HEK293 (cell line): ENCODE measurements at regions not wholly inside any gene's neighbourhood (a gene's known extent, or its start where the extent isn't known, plus 50 kb on each side); places are given as distances from the start of the nearest gene placed in this dataset.

ENCODE experiments used
- CTCF ChIA-PET: fragments of 350-600 bp; formaldehyde crosslinking; extraction: SDS; loops from one replicate; lab custom pipeline; 2021; ENCODE audit warnings: antibody characterized with exemption; lab: Yijun Ruan, JAX
- POLR2A ChIA-PET: fragments of 300-600 bp; formaldehyde crosslinking; extraction: SDS; loops from one replicate; lab custom pipeline; 2020; ENCODE audit warnings: antibody characterized with exemption, inconsistent platforms; lab: Yijun Ruan, JAX
- H3K27ac ChIP-seq: fragments of 200-500 bp; sonication (Bioruptor generic); 2 replicates; pipeline ENCODE4 v1.5.1; 2014; ENCODE audit warnings: low read depth, low read length, control low read depth, inconsistent platforms; ENCODE audit errors: extremely low read depth
- H3K36me3 ChIP-seq, 2 experiments: fragments of 200-500 bp in 1 of 2; sonication (Bioruptor generic) in 1 of 2; 1 replicate in 1 of 2; 2 replicates in 1 of 2; pipeline ENCODE4 v1.5.1; 2014 to 2017; ENCODE audit warnings: inconsistent platforms in 2 of 2, low read length in 2 of 2; ENCODE audit not compliant: control insufficient read depth in 2 of 2, insufficient read depth in 1 of 2
- H3K4me1 ChIP-seq: fragments of 200-500 bp; sonication (Bioruptor generic); 2 replicates; pipeline ENCODE4 v1.5.1; 2014; ENCODE audit warnings: mild to moderate bottlenecking, low read length, inconsistent platforms; ENCODE audit not compliant: control insufficient read depth, insufficient read depth
- H3K4me3 ChIP-seq: 2 replicates; pipeline ENCODE4 v1.5.1; 2011; ENCODE audit warnings: low read depth, mild to moderate bottlenecking, control low read depth, low read length, moderate library complexity
- H3K9me3 ChIP-seq: fragments of 200-500 bp; sonication (Bioruptor generic); 2 replicates; pipeline ENCODE4 v1.5.1; 2014; ENCODE audit warnings: low read depth, low read length, inconsistent platforms; ENCODE audit not compliant: control insufficient read depth, insufficient read depth
- GLI2 ChIP-seq: fragments of 450-650 bp; formaldehyde crosslinking; IDR thresholded peaks from 2 replicates; pipeline ENCODE4; 2017; ENCODE audit warnings: missing biosample characterization, missing genetic modification characterization, low read depth, borderline replicate concordance
- KLF1 ChIP-seq: fragments of 450-650 bp; formaldehyde crosslinking; IDR thresholded peaks from 2 replicates; pipeline ENCODE4 v1.5.1; 2016; ENCODE audit warnings: missing biosample characterization, missing genetic modification characterization
- KLF8 ChIP-seq: fragments of 450-650 bp; formaldehyde crosslinking; IDR thresholded peaks from 2 replicates; pipeline ENCODE4 v1.5.1; 2016; ENCODE audit warnings: missing biosample characterization, missing genetic modification characterization
- SCRT1 ChIP-seq: fragments of 450-650 bp; formaldehyde crosslinking; IDR thresholded peaks from 2 replicates; pipeline ENCODE4 v1.5.1; 2016; ENCODE audit warnings: missing biosample characterization, missing genetic modification characterization, borderline replicate concordance
- TCF7L2 ChIP-seq: IDR thresholded peaks from 2 replicates; pipeline ENCODE4 v1.6.1; 2011; ENCODE audit warnings: low read depth, mild to moderate bottlenecking, inconsistent platforms, low read length, moderate library complexity, borderline replicate concordance
- ZBTB48 ChIP-seq: fragments of 450-650 bp; formaldehyde crosslinking; IDR thresholded peaks from 2 replicates; pipeline ENCODE4 v1.5.1; 2016; ENCODE audit warnings: missing biosample characterization, missing genetic modification characterization
- ZFP3 ChIP-seq: fragments of 450-650 bp; formaldehyde crosslinking; IDR thresholded peaks from 2 replicates; pipeline ENCODE4 v1.5.1; 2016; ENCODE audit warnings: low read depth, missing biosample characterization, missing genetic modification characterization
- ZFP41 ChIP-seq: fragments of 450-650 bp; formaldehyde crosslinking; IDR thresholded peaks from 2 replicates; pipeline ENCODE4 v1.5.1; 2016; ENCODE audit warnings: missing biosample characterization, missing genetic modification characterization, borderline replicate concordance
- ZNF132 ChIP-seq: fragments of 450-650 bp; formaldehyde crosslinking; IDR thresholded peaks from 2 replicates; pipeline ENCODE4 v1.5.1; 2017; ENCODE audit warnings: missing biosample characterization, missing genetic modification characterization, borderline replicate concordance
- ZNF133 ChIP-seq: fragments of 450-650 bp; formaldehyde crosslinking; IDR thresholded peaks from 2 replicates; pipeline ENCODE4 v1.5.1; 2016; ENCODE audit warnings: missing biosample characterization, missing genetic modification characterization
- ZNF2 ChIP-seq: fragments of 450-650 bp; formaldehyde crosslinking; IDR thresholded peaks from 2 replicates; pipeline ENCODE4 v1.5.1; 2016; ENCODE audit warnings: missing biosample characterization, missing genetic modification characterization
- ZNF221 ChIP-seq: fragments of 450-650 bp; formaldehyde crosslinking; IDR thresholded peaks from 2 replicates; pipeline ENCODE4 v1.5.1; 2017; ENCODE audit warnings: missing biosample characterization, missing genetic modification characterization, borderline replicate concordance
- ZNF266 ChIP-seq: fragments of 450-650 bp; formaldehyde crosslinking; IDR thresholded peaks from 2 replicates; pipeline ENCODE4 v1.5.1; 2016; ENCODE audit warnings: missing biosample characterization, missing genetic modification characterization, low read depth
- ZNF280C ChIP-seq: fragments of 450-650 bp; formaldehyde crosslinking; IDR thresholded peaks from 2 replicates; pipeline ENCODE4 v1.5.1; 2016; ENCODE audit warnings: missing biosample characterization, missing genetic modification characterization
- ZNF341 ChIP-seq: fragments of 450-650 bp; formaldehyde crosslinking; IDR thresholded peaks from 2 replicates; pipeline ENCODE4; 2016; ENCODE audit warnings: low read depth, missing biosample characterization, missing genetic modification characterization
- ZNF398 ChIP-seq: fragments of 450-650 bp; formaldehyde crosslinking; IDR thresholded peaks from 2 replicates; pipeline ENCODE4 v1.5.1; 2017; ENCODE audit warnings: missing biosample characterization, missing genetic modification characterization
- ZNF426 ChIP-seq: fragments of 450-650 bp; formaldehyde crosslinking; IDR thresholded peaks from 2 replicates; pipeline ENCODE4 v1.5.1; 2017; ENCODE audit warnings: missing biosample characterization, missing genetic modification characterization, mild to moderate bottlenecking, inconsistent platforms, moderate library complexity
- ZNF473 ChIP-seq: fragments of 450-650 bp; formaldehyde crosslinking; IDR thresholded peaks from 2 replicates; pipeline ENCODE4 v1.5.1; 2017; ENCODE audit warnings: missing biosample characterization, missing genetic modification characterization
- ZNF48 ChIP-seq: fragments of 450-650 bp; formaldehyde crosslinking; IDR thresholded peaks from 2 replicates; pipeline ENCODE4 v1.5.1; 2016; ENCODE audit warnings: missing biosample characterization, missing genetic modification characterization
- ZNF555 ChIP-seq: fragments of 450-650 bp; formaldehyde crosslinking; conservative IDR thresholded peaks from 2 replicates; pipeline ENCODE4 v1.5.1; 2017; ENCODE audit warnings: missing biosample characterization, mild to moderate bottlenecking, missing genetic modification characterization, inconsistent platforms
- ZNF580 ChIP-seq: fragments of 450-650 bp; formaldehyde crosslinking; IDR thresholded peaks from 2 replicates; pipeline ENCODE4 v1.5.1; 2016; ENCODE audit warnings: missing biosample characterization, missing genetic modification characterization
- ZNF777 ChIP-seq: fragments of 450-650 bp; formaldehyde crosslinking; IDR thresholded peaks from 2 replicates; pipeline ENCODE4 v1.5.1; 2017; ENCODE audit warnings: missing biosample characterization, missing genetic modification characterization, borderline replicate concordance

- no peak for TF ChIP-seq ZNF221 (tag by site-specific recombination)
- TF ChIP-seq ZNF2 (tag by site-specific recombination), result no peak
- no peak for TF ChIP-seq ZNF132 (tag by site-specific recombination)
- no peak for TF ChIP-seq ZNF555 (tag by site-specific recombination)
- no peak for TF ChIP-seq ZNF580 (tag by site-specific recombination)
- no peak for TF ChIP-seq ZNF341
- TF ChIP-seq ZFP3, result no peak
Measured at GRCh38 chr17:71407981-71408380, 712.8 kb upstream of the SOX9 start (continued).

- H3K9me3 ChIP-seq, result no peaks in the 10 kb centered on the region
- H3K27ac ChIP-seq, result no peak overlapping the region
- TF ChIP-seq GLI2 (tag by site-specific recombination) (no peak), ZNF398 (tag by site-specific recombination) (no peak), ZNF777 (no peak), KLF8 (tag by site-specific recombination) (no peak), KLF1 (tag by site-specific recombination) (no peak), ZNF280C (no peak), ZNF133 (tag by site-specific recombination) (no peak), ZFP41 (tag by site-specific recombination) (no peak), ZNF266 (no peak), ZNF473 (tag by site-specific recombination) (no peak), ZBTB48 (tag by site-specific recombination) (no peak), ZNF426 (tag by site-specific recombination) (no peak), TCF7L2 (no peak), SCRT1 (tag by site-specific recombination) (no peak), ZNF48 (tag by site-specific recombination) (no peak)
- peaks cover 4% of the 10 kb centered on the region; the same call in 1 of the 2 replicates for H3K4me1 ChIP-seq
- H3K4me3 ChIP-seq, result no peak overlapping the region
- ChIA-PET POLR2A (interaction anchor here (0.7 kb wide), 1 partner anchor 10 kb away, joined by 4 read pairs; no protein-coding TSS in a partner anchor), CTCF (interaction anchor here (1.4 kb wide), 1 partner anchor 51 kb away, joined by 8 read pairs; no protein-coding TSS in a partner anchor)
- no peaks in the 10 kb centered on the region for H3K36me3 ChIP-seq
Measured at GRCh38 chr17:71409137-71409536, 711.7 kb upstream of the SOX9 start.
